Midbrain (tissue), 1 donor: ENCODE measurements at regions not wholly inside any gene's neighbourhood (a gene's known extent, or its start where the extent isn't known, plus 50 kb on each side); places are given as distances from the start of the nearest gene placed in this dataset.
"Not testable (repeated sequence)": the region's sequence is repeated elsewhere in the genome, so short reads cannot be mapped to it uniquely, and the experiment has no call there.

Experiments used
- DNase-seq: peaks from one replicate; lab custom pipeline; 2025; lab: John Stamatoyannopoulos, UW

DNA sequence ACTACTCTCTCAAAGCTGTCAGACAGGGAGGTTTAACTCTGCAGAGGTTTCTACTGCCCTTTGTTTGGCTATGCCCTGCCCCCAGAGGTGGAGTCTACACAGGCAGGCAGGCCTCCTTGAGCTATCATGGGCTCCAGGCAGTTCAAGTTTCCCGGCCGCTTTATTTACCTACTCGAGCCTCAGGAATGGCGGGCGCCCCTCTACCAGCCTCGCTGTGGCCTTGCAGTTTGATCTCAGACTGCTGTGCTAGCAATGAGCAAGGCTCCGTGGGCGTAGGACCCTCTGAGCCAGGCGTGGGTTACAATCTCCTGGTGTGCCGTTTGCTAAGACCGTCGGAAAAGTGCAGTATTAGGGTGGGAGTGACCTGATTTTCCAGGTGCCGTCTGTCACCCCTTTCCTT is 124.3 kb downstream of the PTCHD1 start:
- DNase-seq = not testable (repeated sequence)

DNA sequence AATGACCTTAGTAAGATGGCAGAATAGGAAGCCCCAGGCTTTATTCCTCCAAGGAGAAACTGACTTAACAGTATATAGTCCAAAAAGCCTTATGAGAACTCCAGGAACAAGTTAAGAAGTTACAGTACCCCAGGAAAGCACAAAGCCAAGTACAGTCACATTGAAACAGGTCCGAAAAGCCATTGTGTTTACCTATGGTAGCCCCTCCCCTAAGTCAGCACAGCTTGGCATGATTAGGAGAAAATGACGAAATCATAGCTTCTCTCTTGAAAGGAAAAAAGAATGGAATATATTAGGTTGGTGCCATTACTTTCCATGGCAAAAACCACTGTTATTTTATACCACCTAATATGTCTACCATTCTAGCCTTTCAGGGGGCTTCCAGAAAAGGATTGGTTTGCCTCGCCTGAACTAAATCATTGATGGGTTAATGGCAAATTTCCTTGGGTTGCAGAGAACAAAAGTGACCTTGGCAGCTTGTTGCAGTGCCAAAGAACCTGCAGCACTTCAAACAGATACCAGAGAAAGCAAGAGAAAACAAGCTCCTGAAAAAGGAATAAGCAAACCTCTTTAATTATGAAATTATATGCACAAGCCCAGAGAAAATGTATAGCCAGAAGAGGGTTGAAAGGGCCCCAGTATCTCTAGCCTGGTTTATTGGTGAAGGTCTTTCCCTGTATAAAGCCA is 130.6 kb downstream of the PTCHD1 start:
- no peak for DNase-seq

DNA sequence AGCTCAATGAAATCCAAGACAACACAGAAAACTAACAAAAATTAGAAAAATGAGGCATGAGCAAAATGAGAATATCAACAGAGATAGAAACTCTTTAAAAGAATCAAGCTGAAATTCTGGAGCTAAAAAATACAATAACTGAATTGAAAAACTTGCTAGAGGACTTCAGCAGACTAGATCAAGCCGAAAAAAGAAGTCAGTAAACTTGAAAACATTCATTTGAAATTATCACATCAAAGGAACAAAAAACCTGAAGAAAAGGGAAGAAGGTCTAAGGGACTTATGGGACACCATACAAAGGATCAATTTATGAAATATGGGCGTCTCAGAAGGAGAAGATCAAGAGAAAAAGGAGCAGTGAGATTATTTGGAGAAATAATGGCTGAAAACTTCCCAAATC is 131.3 kb downstream of the PTCHD1 start:
- no peak for DNase-seq

DNA sequence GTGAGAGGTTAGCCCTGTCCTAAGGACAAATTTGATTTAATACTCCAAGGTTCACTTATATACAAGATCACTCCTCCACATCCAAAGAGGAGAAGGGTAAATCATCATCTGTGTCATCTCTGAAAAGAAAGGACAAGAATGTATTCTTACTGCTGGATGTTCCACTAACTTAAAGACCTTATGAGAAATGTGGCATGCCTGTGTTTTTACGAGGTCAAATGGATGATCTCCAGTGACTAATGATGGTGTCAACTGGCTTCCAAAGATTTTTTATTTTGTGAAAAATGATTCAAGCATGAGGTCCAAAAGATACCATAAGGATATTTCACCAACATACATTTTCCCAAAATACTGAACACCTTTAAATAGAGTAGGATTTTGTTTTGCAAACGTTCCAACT is 143.4 kb downstream of the PTCHD1 start:
- DNase-seq = no peak

DNA sequence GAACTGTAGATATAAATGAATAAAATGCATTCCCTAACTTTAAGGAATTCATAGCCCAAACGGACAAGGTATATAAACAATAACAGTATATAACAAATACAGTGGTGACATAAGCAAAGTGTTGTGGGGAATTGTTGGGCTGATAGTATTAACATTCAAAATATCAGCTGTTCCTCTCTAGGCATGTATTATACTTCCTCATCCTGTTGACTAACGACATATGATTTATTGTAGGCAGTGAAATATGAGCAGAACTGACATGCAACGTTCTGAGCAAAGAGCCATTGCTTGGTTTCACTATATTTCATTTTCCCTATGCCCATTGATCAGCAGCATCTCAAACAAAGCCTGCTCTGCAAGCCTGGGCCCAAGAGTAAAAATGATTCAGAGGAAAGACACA is 143.9 kb downstream of the PTCHD1 start:
- DNase-seq = no peak

DNA sequence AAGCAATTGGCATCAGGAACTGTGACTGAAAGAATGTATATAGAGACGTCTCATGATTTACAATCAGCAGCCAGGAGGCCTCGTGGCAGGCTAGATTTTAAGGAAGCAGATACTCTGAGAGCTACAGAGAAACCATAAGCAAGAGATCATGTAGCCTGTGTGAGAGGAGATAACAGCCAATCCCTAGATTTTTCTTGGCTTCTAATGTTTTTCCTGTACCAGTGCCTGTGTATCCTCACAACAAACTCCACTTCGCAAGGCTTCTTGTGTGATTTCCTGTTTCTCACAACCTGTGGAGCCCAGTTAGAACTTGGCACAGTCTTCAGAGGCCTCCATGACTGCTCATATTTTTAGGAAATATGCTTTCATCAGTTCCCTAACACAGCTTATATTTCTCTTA is 147.9 kb downstream of the PTCHD1 start:
- DNase-seq = no peak

DNA sequence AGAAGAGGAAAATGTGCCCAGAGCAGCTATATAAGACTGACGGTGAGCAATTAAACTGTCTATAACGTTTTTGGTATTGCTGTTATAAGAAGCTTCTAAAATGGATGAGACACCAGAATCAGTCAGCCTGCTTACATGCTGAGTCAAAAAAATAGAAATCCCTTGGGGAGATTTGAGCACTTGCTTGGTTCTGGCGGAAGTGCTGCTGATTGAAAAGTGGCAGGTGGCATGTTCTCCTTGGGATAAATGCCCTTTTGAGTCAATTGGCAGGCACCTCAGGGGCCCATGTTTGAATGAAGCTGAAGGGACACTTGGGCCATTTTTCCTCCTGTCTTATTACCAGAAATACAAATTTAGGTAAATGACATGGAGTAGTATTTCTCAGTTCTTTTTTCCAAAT is 148.7 kb downstream of the PTCHD1 start:
- DNase-seq = no peak

DNA sequence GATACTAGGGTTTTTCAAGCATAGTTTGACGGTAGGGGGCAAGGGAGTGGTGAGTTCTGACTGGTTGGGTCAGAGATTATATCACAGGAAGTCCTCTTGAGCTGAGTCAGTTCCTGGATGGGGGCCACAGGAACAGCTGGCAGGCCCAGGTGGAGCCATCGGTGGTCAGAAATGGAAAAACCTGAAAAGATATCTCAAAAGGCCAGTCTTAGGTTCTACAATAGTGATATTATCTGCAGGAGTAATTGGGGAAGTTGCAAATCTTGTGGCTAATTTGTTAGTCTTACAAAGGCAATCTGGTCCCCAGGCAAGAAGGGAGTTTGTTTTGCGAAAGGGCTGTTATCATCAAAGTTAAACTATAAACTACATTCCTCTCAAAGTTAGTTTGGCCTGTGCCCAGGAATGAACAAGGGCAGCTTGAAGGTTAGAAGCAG is 159.3 kb downstream of the PTCHD1 start:
- no peak for DNase-seq

DNA sequence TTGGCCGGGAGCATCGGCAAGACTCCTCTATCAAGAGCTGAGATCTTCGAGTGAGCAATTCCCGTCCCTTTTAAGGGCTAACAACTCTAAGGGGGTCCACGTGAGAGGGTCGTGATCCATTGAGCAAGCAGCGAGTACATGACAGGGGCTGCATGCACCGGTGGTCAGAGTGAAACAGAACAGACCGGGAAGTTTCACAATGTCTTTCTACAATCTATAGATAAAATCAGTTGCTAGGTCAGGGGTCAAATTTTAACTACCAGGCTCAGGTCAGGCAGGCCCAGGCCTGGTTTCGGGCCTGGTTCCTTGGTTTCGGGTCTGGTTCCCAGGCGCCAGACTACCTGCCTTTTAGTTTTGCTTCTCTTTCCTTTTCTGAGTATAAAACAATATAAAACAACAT is 160.1 kb downstream of the PTCHD1 start:
- no peak for DNase-seq

DNA sequence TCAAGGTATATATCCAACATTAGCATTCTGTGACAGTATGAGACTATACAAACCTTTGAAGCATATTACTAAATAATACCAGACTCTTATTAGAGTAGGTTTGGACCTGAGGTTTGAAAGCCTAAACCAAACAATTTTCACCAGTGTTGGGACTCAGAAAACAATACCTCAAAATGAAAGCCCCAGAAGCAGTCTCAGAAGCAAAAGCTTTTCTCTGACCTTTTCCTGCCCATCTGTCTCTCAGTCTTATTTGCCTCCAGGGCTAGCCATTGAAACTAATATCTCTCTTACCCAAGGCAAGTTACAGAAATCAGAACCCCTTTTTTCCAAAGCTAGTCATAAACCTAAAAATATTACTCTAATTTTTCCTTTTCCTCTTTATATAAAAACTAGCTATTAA is 163.3 kb downstream of the PTCHD1 start:
- DNase-seq = no peak

DNA sequence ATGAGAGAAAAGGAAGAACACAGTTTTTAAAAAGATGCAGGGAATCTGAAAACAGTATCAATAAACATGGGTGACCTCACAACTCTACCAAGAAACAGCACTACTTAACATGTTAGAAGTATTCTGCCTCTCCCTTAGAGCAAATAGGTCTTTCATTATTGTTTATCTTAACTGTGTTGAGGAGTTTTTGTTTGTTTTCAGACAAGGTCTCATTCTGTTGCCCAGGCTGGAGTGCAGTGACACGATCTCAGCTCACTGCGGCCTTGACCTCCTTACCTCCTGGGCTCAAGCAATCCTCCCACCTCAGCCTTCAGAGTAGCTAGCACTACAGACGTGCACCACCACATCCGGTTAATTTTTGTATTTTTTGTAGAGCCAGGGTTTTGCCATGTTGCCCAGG is 165.3 kb upstream of the PRDX4 start:
- no peak for DNase-seq

DNA sequence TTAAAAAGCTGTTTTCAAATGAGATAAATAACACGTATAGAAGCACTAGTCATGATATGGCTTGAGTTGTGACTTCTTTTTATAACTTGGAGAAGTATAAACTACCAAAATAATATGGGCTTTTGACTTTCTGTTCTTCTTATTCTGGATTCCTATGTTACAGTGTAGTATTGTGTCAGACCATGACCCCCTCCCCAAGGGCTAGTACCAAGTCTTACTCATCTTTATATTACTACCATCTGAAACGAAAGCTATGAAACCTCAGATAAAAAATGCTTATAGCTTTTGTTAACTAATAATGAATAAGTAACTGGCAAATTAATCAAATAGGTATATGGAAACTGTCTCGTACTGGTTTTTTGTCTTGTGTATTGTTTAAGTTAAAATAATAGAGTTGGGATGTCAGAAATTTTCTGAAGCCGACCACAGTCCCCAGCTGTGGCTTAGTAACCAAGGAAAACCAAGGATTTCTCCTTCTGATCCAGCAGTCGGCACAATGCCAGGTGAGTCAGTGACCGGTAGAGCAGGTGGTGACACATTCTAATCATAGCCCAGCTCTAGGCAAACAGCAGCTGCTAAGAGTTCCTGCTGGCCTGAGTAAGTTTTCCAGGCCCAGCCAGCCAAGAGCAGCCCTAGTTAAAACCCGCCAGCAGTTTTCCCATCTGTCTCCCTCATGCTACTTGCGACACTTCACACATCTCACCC is 163.3 kb upstream of the PRDX4 start:
- DNase-seq = no peak

DNA sequence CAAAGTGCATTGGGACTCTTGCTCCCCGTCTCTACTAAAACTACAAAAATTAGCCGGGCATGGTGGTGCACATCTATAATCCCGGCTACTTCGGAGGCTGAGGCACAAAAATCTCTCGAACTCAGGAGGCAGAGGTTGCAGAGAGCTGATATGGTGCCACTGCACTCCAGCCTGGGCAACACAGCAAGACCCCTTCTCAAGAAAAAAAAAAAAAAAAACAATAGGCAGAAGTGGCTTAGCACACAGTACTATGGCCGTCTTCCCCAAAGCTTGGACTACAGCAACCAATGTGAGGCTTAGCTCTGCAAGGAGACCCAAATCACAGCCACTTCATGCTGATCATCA is 162.8 kb upstream of the PRDX4 start:
- no peak for DNase-seq

DNA sequence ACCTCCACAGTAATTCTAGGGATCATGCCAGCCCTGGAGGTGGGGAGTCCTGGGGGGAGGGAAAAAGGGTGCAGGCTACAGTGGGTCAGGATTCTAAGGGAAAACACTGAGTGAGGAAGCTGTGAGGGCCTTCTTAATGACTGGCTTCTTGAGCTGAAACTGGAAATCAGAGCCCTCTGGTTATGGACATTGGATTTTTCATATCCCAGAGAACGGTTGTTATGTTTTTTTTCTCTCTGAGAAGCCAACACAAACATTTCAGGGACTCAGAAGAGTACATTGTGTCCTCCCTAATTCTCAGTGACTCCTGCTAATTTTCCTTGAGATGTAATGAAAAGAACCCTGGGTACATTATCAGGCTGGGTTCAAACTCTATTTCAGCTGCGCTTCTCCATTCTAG is 162.4 kb upstream of the PRDX4 start:
- no peak for DNase-seq

DNA sequence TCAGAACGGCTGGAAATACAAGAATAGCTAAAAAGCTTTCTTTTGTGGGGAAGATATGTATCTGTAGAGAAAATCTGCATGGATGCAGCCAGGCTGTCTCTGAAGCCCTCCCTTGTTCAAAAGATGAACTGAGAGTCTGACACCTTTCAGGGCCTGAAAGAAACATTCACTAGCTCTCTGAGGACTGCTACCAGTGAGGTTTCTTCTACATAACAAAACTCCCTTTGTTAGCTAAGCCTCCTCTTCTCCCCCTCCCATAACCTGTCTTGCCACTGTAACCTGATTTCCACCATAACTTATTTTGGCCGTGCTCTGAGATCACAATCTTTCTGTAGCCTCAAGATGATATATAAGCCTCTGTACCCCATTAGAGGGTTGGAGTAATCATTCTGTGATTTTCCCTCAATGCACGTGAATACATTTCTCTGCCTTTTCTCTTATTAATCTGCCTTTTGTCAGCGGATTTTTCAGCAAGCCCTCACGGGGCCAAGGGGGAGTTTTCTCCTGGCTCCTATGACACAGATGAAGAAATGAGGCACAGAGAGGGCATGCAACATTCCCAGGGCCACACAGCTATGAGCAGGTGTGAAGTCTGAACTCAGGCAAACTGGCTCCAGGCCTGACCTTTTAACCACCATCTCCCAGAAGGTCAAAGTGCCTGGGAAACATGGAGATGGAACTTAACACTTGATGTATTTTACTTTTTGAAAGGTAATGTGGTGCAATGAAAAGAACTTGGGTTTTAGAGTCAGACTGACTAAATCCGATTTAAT is 161.6 kb upstream of the PRDX4 start:
- no peak for DNase-seq

DNA sequence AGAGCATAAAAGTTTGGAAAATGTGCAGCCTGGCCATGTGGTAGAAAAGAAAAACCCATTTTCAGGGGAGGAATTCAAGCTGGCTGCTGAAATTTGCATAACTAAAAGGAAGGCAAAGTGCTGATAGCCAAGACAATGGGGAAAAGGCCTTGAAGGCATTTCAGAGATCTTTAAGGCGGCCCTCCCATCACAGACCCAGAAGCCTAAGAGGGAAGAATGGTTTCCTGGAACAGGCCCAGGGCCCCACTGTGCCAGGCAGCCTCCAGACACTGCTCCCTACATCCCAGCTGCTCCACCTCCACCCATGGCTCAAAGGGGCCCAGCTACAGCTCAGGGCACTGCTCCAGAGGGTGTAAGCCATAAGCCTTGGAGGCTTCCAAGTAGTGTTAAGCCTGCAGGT is 158.0 kb upstream of the PRDX4 start:
- DNase-seq = no peak

DNA sequence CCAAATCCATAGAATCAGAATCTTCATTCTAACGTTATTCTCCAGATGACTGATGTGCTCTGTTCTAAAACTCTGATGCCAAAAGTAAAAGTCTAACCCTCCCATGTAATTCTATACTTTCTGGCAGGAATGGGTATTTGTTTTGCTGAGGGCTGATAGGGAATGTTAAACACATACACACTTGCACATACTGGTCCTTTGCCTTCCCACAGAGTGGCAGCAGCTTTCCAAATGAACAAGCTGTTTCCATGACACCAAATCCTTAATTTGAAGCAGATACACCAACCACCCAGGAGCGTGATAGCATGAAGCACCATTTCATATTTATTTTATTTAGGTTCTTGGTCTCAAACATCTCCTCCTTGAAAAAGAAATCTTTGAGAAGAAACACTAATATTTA is 155.5 kb upstream of the PRDX4 start:
- no peak for DNase-seq

DNA sequence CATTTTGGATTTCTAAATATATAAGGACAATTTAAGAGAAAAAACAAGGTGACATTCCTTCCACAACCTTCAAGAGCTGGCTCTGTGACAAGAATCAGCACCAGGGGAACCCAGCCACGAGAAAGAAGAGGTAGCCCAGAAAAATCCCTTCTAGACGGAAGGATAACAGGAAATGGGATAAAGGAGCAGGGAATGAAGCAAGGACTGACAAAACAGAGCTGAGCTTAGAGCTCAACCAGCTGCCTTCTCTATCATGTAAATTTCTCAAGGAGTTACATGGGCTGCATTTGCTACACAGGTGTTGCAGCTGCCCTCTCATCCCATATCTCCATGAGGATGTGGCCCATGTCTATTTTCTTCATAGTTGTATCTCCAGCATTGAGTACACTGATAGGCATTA is 154.2 kb upstream of the PRDX4 start:
- no peak for DNase-seq

DNA sequence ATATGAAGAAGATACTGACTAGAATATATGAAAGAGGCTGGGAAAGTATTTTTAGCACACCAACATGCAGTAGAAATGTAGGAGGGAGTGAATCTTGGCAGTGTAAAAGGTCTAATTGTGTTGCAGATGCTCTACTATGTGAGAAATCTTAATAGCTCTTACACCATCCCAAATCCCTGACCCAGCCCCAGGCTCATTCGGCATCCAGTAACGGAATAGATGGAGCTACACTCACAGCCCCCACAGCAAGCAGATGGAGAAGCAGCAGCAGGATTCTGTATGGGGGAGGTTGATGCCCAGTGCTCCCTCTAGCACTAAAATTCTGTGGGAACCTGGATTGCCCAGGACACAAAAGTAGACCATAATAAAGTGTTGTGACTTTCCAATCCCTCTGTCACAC is 153.2 kb upstream of the PRDX4 start:
- no peak for DNase-seq

DNA sequence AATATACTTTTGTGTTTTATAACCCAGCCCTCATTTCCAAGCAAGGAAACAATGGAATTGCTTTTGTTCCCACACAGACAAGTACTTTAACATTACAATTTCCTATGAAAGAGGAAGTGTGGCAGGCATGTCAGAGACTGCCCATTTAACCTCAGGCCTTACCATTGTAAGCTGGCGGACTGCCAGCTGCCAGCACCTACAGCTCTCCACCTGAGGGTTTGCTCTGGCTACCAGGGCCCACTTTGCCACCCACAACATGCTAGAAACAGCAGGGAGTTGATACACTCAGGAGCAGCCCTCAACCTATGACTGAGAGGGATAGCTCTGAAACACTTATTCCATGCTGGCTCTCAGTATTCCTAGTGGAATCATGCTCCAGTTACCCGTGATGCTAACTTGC is 152.3 kb upstream of the PRDX4 start:
- DNase-seq = no peak

DNA sequence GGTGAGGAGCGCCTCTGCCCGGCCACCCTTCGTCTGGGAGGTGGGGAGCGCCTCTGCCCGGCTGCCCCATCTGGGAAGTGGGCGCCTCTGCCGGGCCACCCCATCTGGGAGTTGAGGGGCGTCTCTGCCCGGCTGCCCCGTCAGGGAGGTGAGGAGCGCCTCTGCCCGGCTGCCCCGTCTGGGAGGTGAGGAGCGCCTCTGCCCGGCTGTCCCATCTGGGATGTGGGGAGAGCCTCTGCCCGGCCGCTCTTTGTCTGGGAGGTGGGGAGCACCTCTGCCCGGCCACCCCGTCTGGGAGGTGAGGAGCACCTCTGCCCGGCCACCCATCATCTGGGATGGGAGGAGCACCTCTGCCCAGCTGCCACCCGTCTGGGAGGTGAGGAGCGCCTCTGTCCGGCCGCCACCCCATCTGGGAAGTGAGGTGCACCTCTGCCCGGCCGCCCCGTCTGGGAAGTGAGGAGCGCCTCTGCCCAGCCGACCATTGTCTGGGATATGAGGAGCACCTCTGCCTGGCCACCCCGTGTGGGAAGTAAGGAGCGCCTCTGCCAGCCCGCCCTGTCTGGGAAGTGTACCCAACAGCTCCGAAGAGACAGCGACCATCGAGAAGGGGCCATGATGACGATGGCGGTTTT is 144.2 kb upstream of the PRDX4 start:
- not testable (repeated sequence) for DNase-seq

DNA sequence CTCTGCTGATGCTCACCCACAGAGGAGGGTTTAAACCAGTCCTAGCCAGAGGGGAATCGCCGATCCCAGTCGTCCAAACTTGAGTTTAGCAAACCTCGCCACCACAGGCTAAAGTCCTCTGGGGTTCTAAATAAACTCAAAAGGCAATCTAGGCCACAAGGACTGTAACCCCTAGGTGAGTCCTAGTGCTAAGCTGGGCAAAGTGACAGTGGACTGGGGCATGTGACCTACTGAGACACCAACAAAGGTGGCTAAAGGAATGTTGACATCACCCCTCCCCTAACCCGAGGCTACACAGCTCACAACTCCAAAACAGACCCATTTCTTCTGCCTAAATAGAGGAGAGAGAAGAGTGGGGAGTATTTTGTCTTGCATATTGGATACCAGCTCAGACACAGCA is 142.8 kb upstream of the PRDX4 start:
- DNase-seq = no peak

DNA sequence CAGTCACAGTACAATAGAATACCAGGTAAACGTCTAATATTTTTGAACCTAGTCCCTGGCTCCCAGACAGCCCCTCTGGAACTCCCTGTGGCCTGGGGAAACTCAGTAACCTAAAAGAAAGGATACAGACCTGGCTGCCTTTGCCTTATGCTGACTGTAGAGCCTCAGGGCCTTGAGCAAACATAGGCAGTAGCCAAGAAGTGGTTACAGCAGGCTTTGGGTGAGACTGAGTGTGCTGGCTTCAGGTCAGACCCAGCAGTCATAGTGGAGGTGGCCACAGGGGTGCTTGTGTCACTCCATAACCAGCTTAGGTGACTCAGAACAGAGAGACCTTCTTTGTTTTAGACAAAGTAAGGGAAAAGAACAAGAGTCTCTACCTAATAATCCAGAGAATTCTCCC is 141.8 kb upstream of the PRDX4 start:
- DNase-seq = no peak
